ENCODE measurements at regions not wholly inside any gene's neighbourhood (a gene's known extent, or its start where the extent isn't known, plus 50 kb on each side); places are given as distances from the start of the nearest gene placed in this dataset.

- H3K27ac ChIP-seq: no peak overlapping the region
- H3K4me3 ChIP-seq: no peak overlapping the region
- no peak for TF ChIP-seq POLR2AphosphoS5 (IDR thresholded peaks at IDR 0.05; ENCODE audit: insufficient read depth in 1 of 2, low read depth in 1 of 2)
- no peak for TF ChIP-seq CTCF (IDR thresholded peaks at IDR 0.05)
- H3K27me3 ChIP-seq: no peaks in the 10 kb centered on the region
- H3K36me3 ChIP-seq: no peaks in the 10 kb centered on the region
- intact Hi-C loops (cut with DNase I): no loop called here
- H3K4me1 ChIP-seq: no peaks in the 10 kb centered on the region
- DNase-seq (ENCODE audit: extremely low spot score in 2 of 2): no peak
- H3K9me3 ChIP-seq: no peaks in the 10 kb centered on the region
Measured at GRCh38 chr5:27524515-27524914, 486.1 kb upstream of the CDH9 start.

- Histone ChIP-seq H3K9me3 (no peaks in the 10 kb centered on the region), H3K4me1 (no peaks in the 10 kb centered on the region), H3K36me3 (no peaks in the 10 kb centered on the region), H3K4me3 (no peak overlapping the region), H3K27me3 (no peaks in the 10 kb centered on the region), H3K27ac (no peak overlapping the region)
- intact Hi-C loops (cut with DNase I): no loop called here
- DNase-seq (ENCODE audit: extremely low spot score in 2 of 2): no peak
- TF ChIP-seq POLR2AphosphoS5 (IDR thresholded peaks at IDR 0.05; ENCODE audit: insufficient read depth in 1 of 2, low read depth in 1 of 2) (no peak), CTCF (IDR thresholded peaks at IDR 0.05) (no peak), POLR2A (IDR thresholded peaks at IDR 0.05) (no peak)
Measured at GRCh38 chr5:27523629-27524028, 485.2 kb upstream of the CDH9 start.

GRCh38 chr5:27516437-27516836, 478.1 kb upstream of the CDH9 start:
- H3K27ac ChIP-seq: no peak overlapping the region
- no peak for DNase-seq (ENCODE audit: extremely low spot score in 2 of 2)
- no peaks in the 10 kb centered on the region for H3K4me1 ChIP-seq
- TF ChIP-seq POLR2AphosphoS5 (IDR thresholded peaks at IDR 0.05; ENCODE audit: insufficient read depth in 1 of 2, low read depth in 1 of 2) (no peak), POLR2A (IDR thresholded peaks at IDR 0.05) (no peak), CTCF (IDR thresholded peaks at IDR 0.05) (no peak)
- H3K4me3 ChIP-seq: no peak overlapping the region
- intact Hi-C loops (cut with DNase I): no loop called here
- no peaks in the 10 kb centered on the region for H3K9me3 ChIP-seq
- no peaks in the 10 kb centered on the region for H3K27me3 ChIP-seq
- H3K36me3 ChIP-seq: no peaks in the 10 kb centered on the region

GRCh38 chr5:27511061-27511460, 472.7 kb upstream of the CDH9 start:
- Histone ChIP-seq H3K9me3 (no peaks in the 10 kb centered on the region), H3K36me3 (no peaks in the 10 kb centered on the region), H3K27me3 (no peaks in the 10 kb centered on the region), H3K4me1 (no peaks in the 10 kb centered on the region), H3K27ac (no peak overlapping the region), H3K4me3 (no peak overlapping the region)
- DNase-seq (ENCODE audit: extremely low spot score in 2 of 2): no peak
- no peak for TF ChIP-seq CTCF (IDR thresholded peaks at IDR 0.05)
- no peak for TF ChIP-seq POLR2A (IDR thresholded peaks at IDR 0.05)
- TF ChIP-seq POLR2AphosphoS5 (IDR thresholded peaks at IDR 0.05; ENCODE audit: insufficient read depth in 1 of 2, low read depth in 1 of 2): no peak
- intact Hi-C loops (cut with DNase I): no loop called here

GRCh38 chr5:27503813-27504212, 465.4 kb upstream of the CDH9 start:
- DNase-seq (ENCODE audit: extremely low spot score in 2 of 2): no peak
- intact Hi-C loops (cut with DNase I): no loop called here
- no peak for TF ChIP-seq POLR2A (IDR thresholded peaks at IDR 0.05)
- no peak for TF ChIP-seq CTCF (IDR thresholded peaks at IDR 0.05)
- no peak for TF ChIP-seq POLR2AphosphoS5 (IDR thresholded peaks at IDR 0.05; ENCODE audit: insufficient read depth in 1 of 2, low read depth in 1 of 2)

More at GRCh38 chr5:27503813-27504212, 465.4 kb upstream of the CDH9 start:
- H3K27ac ChIP-seq: no peak overlapping the region
- H3K36me3 ChIP-seq: no peaks in the 10 kb centered on the region
- no peaks in the 10 kb centered on the region for H3K27me3 ChIP-seq
- H3K4me3 ChIP-seq: no peak overlapping the region
- H3K9me3 ChIP-seq: no peaks in the 10 kb centered on the region
- no peaks in the 10 kb centered on the region for H3K4me1 ChIP-seq
